GM20431 (cell line): ENCODE measurements at regions not wholly inside any gene's neighbourhood (a gene's known extent, or its start where the extent isn't known, plus 50 kb on each side); places are given as distances from the start of the nearest gene placed in this dataset.

ENCODE experiments used
- in situ Hi-C: fragments of 300-500 bp; cut with MseI, MboI; formaldehyde crosslinking; loops from one replicate; pipeline ENCODE4 v1.15.0; 2020; ENCODE audit warnings: low sequenced_read_pairs; ENCODE audit not compliant: unreplicated experiment

DNA sequence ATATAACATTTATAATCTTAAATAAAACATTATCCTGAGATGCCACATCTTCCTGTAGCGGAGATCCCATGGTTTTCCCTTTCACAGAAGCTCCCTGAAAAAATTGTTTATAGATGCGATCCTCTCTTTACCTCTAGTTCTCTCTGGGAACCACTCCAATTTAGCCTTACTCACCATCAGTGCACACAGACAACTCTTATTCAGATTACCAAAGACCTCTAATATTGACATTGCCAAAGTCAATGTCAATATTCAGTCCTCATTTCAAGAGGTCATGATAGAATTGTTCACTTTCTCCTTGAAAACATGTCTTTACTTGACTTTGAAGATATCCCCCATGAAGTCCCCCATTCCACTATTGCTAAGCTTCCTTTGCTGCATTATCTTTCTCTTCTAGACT, 248.8 kb downstream of the CTH start:
- in situ Hi-C loops: no loop called here

DNA sequence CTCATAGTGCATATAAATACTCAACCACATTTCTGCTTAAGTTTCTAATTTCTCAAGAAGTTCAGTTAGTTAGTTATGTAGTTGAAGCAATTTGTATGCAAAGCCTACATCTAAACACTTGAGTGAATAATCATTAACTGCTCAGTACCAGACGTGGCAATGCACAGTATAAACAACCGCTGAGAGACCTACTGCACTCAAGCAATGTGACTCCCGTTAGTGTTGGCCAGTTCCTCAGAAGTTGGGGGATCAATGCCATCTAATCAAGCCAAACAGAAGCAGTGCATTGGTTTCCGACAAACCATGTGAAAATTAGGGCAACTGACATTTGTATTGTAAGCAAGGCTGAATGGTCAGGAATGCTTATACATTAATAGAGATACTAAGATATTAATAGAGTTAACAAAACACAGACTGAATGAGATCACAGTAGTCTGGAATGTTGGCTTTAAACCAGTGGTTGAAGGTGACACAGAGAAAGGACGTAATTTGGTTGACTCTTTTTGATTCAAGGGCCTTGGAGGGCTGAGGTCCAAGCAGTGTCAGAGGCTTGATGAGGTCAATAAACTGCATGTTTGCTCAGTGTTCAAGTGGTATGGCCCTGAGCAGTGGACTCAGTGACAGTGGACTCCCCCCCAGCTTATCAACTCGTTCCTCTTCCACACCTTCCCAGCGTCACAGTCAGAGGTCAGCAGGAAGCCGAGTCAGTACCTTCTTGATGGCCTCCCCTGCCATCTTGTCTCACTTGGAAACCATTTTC, 255.5 kb downstream of the CTH start:
- in situ Hi-C loops: no loop called here

DNA sequence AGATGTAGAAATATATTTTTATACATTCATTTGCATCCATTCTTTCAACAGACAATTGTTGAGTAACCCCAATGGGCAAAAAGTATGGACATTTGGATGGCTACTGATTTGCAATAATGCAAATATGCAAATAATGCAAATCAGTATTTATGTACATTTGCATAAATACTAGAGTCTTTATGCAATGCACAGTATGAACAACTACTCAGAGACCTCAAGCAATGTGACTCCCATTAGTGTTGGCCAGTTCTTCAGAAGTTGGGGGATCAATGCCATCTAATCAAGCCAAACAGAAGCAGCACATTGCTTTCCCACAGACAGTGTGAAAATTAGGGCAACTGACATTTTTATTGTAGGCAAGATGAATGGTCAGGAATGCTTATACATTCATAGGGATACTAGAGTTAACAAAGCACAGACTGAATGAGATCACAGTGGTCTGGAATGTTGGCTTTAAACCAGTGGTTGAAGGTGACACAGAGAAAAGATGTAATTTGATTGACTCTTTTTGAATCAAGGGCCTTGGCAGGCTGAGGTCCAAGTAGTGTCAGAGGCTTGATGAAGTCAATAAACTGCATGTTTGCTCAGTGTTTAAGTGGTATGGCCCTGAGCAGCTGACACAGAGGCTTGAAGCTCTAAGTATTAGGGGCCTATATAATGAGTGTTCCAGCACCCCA, 256.6 kb downstream of the CTH start:
- in situ Hi-C loops: no loop called here

DNA sequence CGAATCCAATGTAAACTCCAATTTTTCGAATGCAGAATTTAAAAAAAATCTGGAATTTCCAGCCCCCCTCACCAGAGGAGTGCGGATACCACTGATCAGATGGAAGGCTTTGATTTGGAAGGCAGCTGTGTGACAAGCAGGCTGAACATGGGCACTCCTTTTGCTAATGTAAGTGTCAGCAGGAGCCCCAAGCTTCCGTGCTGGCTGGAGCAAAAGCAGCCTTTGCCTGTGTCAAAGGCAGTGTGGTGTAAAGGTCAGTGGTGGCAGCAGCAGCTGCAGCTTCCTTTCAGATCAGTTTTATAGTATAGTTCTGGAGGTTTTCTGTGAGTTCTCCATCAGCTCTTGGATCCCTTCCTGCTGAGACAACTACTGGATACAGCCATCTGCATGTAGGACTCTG, 259.9 kb downstream of the CTH start:
- in situ Hi-C loops: no loop called here

DNA sequence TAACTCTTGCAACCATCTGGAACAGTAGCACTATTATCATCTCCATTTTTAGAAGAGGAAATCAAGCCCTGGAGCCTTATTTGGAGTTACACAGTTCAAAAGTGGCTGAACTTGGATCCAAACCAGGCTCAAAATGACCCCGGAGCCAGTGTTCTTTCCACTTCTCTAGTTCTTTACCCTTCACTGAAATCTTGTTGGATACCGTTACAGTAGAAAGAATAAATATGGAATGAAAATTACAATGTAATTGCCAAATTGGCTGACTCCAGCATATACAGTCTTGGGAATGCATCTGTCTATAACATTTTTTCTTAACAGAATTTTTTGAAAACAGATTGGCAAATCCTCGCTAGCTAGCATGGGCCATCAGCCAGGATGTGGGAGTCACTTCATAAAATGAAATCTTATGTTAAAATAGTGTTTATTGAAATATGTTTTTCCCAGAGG, 261.4 kb downstream of the CTH start:
- in situ Hi-C loops: no loop called here

DNA sequence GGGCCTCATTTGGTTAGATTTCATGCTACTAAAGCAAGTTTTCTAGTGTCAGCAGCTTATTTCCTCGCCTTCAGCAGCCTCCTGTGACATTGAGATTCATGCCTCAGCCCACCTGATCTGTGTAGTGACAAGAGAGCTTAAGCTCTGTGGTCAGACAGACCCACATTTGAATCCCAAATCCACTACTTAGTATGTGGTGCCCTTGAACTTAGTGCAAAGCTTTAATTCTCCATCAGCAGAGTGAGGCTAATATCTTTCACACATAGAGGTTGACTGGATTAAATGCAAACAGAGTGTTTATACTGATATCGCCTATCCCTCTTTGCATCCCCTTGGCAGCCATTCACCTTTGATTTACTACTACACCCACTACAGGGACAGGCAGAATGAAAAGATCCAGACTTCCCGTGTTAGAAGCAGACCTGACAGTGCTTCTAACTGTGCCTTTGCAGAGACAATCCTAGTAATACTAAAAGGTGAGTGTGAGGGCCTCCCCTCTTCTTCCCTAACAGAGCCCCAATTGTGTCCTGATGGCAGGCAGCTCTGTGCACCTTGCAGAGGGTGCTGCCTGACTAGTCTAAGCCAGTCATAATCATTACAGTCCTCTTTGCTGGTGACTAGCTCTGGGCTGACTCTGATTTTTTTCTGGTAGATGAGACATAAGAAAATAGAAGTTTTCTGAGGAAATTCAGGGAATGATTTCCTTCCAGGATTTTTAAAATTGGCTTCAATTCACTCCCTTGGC, 264.0 kb downstream of the CTH start:
- in situ Hi-C loops: loop anchor here (25.0 kb wide), 1 partner anchor 362 kb away; the partner anchor contains the start of gene PTGER3

DNA sequence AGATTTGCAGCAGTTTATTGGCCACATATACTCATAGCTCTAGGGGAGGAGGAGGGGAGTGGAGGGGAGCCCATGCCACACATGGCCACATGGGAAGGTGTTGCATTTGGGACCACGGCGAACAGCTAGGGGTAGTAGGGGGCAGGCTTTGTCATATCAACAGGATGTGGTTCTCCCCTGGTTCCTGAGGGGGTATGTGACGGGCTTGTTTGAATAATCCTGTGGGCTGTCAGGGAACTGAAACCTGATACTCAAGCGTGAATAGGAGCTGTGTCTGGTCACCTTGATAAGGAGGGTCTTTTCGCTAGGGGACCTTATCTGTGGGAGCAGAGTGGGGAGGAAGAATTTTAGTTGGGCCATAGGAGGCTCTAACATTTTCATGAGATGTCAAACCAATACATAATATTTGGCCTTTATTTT, 264.7 kb downstream of the CTH start:
- in situ Hi-C loops: loop anchor here (25.0 kb wide), 1 partner anchor 362 kb away; the partner anchor contains the start of gene PTGER3

DNA sequence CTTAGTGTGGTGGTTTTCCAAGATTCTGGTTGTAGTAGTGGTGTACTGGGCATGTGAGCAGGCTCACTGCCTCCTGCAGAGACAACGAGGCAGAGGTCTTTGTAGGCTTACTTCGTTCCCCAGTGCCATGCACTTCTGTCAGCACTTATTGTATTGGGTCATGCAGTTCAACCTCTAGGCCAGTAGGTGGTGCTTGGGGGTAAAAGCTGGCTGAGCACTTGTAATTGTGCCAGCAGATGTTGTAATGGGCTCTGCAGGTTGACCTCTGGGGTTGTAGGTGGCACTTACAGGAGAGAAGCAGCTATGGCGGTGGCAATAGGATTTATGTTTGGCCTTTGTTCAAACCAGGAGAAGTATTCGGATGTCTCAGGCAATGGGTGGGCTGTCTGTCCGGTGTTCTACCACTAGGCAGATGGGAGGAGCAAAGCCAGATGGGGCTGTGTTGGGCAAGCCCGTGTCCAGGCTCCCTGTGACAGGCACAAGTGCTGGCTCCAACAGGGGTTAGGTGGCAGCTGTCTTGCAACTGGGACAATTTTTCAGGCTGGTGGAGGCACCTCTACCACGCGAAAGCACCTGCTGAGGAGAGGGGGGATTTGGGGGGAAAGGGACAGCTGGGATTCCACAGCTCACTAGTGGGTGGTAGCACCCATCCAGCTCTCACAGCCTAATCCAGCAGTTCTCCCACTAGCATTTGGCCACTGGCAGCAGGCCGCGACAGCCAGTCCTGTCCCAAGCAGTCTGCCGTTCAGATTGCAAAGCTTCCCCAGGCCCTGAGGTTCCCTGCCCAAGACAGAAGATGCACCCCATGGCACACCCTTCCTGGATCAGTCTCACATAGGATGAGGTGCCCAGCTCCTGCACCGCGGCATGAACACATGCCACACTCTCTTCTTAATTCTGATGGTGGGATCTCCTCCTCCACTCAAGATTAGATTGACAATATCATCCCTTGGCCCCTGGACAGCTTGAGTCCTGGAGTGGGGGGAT, 274.5 kb downstream of the CTH start:
- in situ Hi-C loops: loop anchor here (25.0 kb wide), 1 partner anchor 352 kb away; the partner anchor contains the start of gene PTGER3

DNA sequence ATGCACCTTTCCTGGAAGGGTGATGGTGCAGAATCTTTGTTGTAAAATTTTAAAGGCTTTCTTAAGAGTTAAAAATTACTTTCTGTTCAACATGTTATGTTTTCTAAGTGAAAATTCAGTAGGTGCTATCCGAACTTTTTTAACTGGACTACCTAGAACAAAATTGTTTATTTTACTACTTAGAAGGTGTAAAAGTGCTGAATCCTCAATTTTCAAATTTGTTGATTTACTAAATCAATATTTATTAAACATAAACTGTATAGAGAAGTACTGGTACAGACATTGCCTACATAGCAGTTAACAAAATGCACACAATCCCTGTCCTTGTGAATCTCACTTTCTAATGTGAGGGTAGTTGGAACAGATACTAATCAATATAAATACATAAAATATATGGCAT, 277.5 kb downstream of the CTH start:
- in situ Hi-C loops: loop anchor here (25.0 kb wide), 1 partner anchor 349 kb away; the partner anchor contains the start of gene PTGER3

DNA sequence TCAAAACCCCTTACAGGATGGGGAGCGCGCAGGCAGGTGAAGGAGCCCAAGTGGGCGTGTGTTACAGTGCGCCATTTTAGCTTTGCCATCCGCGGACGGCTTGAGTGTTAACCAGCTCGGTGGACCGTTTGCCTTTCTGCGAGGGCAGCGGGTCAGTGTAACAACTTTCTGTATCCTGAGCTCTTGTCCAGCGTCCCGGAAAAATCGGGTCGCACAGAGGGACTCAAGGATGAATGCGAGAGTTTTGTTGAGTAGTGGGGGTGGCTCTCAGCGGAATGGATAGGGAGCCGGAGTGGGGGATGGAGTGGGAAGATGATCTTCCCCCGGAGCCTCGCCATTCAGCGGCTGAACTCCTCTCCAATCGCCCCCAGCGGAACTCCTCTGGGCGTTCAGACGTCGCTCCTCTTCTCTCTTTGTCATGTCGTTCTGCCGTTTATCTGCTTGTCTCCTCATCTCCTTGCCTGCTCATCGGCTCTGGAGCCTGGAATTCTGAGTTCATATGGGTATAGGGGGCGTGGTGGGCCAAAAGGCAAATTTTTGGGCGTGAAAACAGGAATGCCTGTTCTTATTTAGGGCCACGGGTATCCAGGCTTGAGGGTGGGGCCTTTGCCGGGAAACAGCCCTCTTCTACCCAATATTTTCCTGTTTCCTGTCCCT, 295.4 kb downstream of the CTH start:
- in situ Hi-C loops: no loop called here

DNA sequence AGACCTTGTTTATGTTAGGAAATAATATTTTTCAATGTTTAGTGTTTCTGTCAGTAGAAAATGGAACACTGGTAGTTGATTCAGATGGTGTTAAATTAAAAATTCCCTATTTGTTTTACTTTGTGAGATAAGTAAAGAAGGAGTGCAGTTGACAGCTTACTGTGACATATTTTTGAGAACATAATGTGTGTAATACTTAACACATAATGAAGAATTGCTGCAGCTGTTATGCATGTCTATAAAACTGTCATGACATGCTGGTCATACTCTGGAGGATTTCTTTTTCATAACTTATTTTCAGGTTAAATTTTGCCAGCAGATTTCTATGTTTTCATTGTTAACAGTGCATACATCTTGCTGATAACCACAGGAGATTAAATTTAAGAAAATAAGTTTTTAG, 296.1 kb downstream of the CTH start:
- in situ Hi-C loops: no loop called here

DNA sequence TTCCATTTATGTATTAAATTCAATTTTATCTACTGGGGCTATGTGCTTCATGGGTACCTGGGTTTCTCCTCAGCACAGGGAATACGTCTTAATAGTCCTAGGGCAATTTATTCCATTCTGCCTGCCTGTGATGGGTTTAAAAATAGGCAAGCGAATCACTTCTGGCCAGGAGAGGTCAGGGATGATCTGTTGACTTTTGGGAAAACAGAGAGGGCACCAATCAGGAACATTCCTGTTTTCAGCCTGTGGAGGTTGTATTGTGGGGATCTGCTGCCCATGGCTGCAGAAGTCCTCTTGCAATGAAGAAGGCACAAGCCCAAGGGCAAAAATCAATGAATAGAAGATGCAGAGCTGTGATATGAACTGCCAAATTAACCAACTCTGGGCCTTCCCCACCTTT, 303.1 kb downstream of the CTH start:
- in situ Hi-C loops: no loop called here

DNA sequence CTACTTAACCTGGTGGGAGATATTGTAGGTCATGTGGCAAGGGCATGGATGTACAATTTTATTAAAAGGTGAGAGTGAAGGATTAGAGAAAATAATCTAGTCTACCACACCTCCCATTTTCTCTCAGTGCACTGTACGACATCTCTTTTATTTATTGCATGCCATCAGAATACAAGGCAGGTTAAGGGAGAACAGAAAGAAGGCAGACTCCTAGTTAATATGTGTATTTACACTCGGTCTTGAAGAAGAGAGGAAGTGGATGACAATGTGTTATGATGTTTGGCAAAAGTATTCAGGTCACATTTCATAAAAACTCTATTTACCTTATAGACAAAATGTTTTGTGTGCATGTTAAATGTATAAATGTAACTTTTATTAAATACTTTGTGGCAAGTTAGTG, 306.1 kb downstream of the CTH start:
- in situ Hi-C loops: no loop called here

DNA sequence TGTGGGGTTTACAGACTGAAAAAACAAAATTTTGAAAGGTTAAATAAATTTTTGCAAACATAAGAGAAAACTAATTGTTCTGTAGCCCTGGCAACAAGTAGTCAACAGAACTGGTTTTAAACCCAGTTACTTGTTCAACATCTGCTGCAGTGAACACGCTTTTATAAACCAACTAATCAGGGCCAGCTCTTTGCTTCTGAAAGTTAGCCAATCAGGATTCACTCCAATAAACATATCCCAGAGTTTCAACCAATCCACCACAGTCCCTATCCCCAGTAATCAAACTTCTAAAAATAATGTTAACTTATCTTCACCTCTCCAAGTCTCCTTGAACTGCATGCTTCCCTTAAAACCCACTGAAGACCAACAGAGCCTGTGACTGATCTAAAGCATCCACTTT, 306.6 kb downstream of the CTH start:
- in situ Hi-C loops: no loop called here

DNA sequence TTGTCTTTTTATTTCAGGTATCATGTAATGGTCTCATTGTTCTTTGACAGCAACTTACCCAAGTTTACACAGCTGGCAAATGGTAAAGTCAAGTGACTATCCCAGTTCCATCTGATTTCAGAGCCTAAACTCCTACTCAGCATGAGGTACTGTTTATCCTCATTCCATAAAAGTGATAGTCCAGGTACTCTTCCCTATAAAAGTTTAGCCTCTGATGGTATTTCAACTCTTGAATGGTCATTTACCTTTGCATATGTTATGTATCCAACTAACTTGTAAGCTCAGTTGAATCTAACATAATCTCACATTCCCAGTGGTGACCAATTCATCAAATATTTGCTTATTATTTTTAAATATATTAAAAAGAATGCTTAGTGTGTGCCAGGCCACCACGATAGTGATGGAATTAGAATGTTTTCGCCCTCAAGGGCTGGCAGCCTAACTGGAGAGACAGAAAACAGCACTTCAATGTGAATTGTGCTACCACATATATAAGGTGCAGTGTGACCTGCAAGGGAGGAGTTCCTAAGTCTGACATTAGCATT, 307.1 kb downstream of the CTH start:
- in situ Hi-C loops: no loop called here

DNA sequence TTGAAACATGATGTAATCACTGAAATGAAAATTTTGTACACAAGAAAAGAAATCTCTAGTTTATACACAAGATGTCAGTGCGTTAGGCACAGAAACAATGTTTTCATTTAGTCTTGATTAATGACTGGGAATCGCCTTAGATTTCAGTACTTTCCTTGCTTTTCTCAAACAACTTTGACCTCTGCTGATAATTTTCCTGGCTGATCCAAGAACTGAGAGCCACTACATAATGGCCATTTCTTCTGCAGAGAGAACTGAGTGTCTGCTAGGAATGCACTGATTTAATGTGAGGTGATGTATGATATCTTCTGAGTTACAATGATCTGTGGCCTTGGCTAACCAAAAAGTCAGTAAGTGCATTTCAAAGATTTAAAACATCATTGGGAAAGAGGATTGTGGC, 308.1 kb downstream of the CTH start:
- in situ Hi-C loops: no loop called here

DNA sequence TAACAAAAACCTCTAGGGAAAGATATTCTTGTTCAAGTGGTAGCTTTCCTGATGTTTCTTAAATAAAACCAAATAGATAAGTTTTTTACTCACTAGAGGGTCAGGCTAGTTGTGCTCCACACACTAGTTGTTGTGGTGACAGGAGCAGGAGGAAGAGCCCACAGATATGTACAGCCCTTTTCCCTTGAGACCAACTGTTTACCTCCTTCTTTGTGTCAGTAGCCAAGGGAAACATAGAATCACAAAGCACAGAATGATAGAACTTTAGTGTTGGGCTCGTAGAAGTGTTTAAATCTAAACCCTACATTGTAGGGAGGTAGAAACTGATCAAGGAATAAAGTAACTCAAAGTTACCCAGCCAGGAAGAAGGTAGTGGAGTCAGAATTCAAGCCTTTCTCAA, 309.0 kb downstream of the CTH start:
- in situ Hi-C loops: no loop called here

DNA sequence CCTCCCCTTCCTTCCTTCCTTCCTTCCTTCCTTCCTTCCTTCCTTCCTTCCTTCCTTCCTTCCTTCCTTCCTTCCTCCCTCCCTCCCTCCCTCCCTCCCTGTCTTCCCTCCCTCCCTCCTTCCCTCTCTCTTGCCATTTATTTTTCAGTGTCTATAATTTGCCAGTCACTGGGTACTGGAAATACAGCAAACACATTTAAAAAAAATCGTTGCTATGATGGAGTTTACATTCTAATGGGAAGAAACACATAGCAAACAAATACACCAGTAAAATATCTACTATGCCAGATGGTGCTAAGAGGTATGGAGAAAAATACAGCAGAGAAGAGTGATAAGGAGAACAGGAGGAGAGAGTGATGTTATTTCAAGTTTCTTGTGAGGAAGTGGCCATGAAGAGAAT, 309.5 kb downstream of the CTH start:
- in situ Hi-C loops: no loop called here
